NCI-H524 (cell line): ENCODE measurements at regions not wholly inside any gene's neighbourhood (a gene's known extent, or its start where the extent isn't known, plus 50 kb on each side); places are given as distances from the start of the nearest gene placed in this dataset.

Experiments used
- DNase-seq, 2 experiments: peaks; one replicate each; lab custom pipeline; 2025; lab: John Stamatoyannopoulos, UW

- no peak for DNase-seq
Measured at GRCh38 chr13:72368031-72368430, 359.4 kb downstream of the MZT1 start.

GRCh38 chr13:72346716-72347115 is 380.7 kb downstream of the MZT1 start:
- DNase-seq: no peak

GRCh38 chr13:72342364-72342763 is 385.1 kb downstream of the MZT1 start:
- DNase-seq: no peak

GRCh38 chr13:72341904-72342303 is 385.5 kb downstream of the MZT1 start:
- DNase-seq: no peak

- peak in 1 of 2 experiments; percentile 3 for DNase-seq
Measured at GRCh38 chr13:72317346-72318109, 409.9 kb downstream of the MZT1 start.

- no peak for DNase-seq
Measured at GRCh38 chr13:72316716-72317115, 410.7 kb downstream of the MZT1 start.

GRCh38 chr13:72315312-72315711 is 412.1 kb downstream of the MZT1 start:
- DNase-seq: no peak

- peak in 1 of 2 experiments; percentile 42 for DNase-seq
Measured at GRCh38 chr13:72314210-72314609, 413.2 kb downstream of the MZT1 start.

- no peak for DNase-seq
Measured at GRCh38 chr13:72313546-72313945, 413.9 kb downstream of the MZT1 start.

GRCh38 chr13:72303941-72304746 is 423.3 kb downstream of the MZT1 start:
- DNase-seq: no peak

GRCh38 chr13:72296246-72296645 is 429.2 kb upstream of the DACH1 start:
- no peak for DNase-seq

- no peak for DNase-seq
Measured at GRCh38 chr13:72295153-72295552, 428.1 kb upstream of the DACH1 start.

- no peak for DNase-seq
Measured at GRCh38 chr13:72293206-72293605, 426.2 kb upstream of the DACH1 start.

GRCh38 chr13:72290962-72291681 is 424.1 kb upstream of the DACH1 start:
- no peak for DNase-seq

GRCh38 chr13:72286421-72286820 is 419.4 kb upstream of the DACH1 start:
- DNase-seq: no peak

GRCh38 chr13:72284791-72285190 is 417.8 kb upstream of the DACH1 start:
- DNase-seq: no peak

GRCh38 chr13:72261732-72262131 is 394.7 kb upstream of the DACH1 start:
- DNase-seq: no peak

- DNase-seq: no peak
Measured at GRCh38 chr13:72259528-72259927, 392.5 kb upstream of the DACH1 start.

GRCh38 chr13:72258340-72258981 is 391.5 kb upstream of the DACH1 start:
- no peak for DNase-seq

GRCh38 chr13:72255908-72256307 is 388.9 kb upstream of the DACH1 start:
- DNase-seq: peak; percentile 79 to 94

- no peak for DNase-seq
Measured at GRCh38 chr13:72253754-72254153, 386.8 kb upstream of the DACH1 start.

GRCh38 chr13:72246396-72246795 is 379.4 kb upstream of the DACH1 start:
- DNase-seq: no peak
